Lower lobe of right lung (tissue), 2 donors: ENCODE measurements at regions not wholly inside any gene's neighbourhood (a gene's known extent, or its start where the extent isn't known, plus 50 kb on each side); places are given as distances from the start of the nearest gene placed in this dataset.
A peak's percentile ranks its signal among the peaks of the same experiment; 100 is the strongest.

ENCODE experiments used
- ATAC-seq, 2 donors: fragments of 200-7000 bp; cut with Tn5 transposase; one replicate each; pipeline ENCODE4 v1.9.1; 2020 to 2022; ENCODE audit warnings: mild to moderate bottlenecking in 2 of 2, moderate library complexity in 2 of 2
- DNase-seq: peaks from one replicate; pipeline ENCODE4 v3.0.0-alpha.2; 2020
- H3K27ac ChIP-seq: fragments of 200-600 bp; one replicate; pipeline ENCODE4 v1.8.0; 2022
- H3K27me3 ChIP-seq: fragments of 200-600 bp; one replicate; pipeline ENCODE4 v1.8.0; 2022; ENCODE audit warnings: low read depth
- H3K36me3 ChIP-seq: fragments of 200-600 bp; one replicate; pipeline ENCODE4 v1.8.0; 2022; ENCODE audit warnings: mild to moderate bottlenecking
- H3K4me1 ChIP-seq: fragments of 200-600 bp; one replicate; pipeline ENCODE4 v1.8.0; 2022
- H3K4me3 ChIP-seq: fragments of 200-600 bp; one replicate; pipeline ENCODE4 v1.8.0; 2022; ENCODE audit warnings: mild to moderate bottlenecking
- H3K9me3 ChIP-seq: fragments of 200-600 bp; one replicate; pipeline ENCODE4 v1.8.0; 2022
- intact Hi-C: fragments of 100-400 bp; cut with DNase I; formaldehyde crosslinking; loops from one replicate; pipeline ENCODE4 v1.11.0; 2022
- TF ChIP-seq, protein P1 (sequence below): fragments of 200-600 bp; IDR thresholded peaks from one replicate; pipeline ENCODE4 v1.8.0; 2022; ENCODE audit warnings: antibody characterized with exemption, mild to moderate bottlenecking
- donor health status: DM: no; HTN: yes; CAD: no; lungs with severe emphysema.

DNA sequence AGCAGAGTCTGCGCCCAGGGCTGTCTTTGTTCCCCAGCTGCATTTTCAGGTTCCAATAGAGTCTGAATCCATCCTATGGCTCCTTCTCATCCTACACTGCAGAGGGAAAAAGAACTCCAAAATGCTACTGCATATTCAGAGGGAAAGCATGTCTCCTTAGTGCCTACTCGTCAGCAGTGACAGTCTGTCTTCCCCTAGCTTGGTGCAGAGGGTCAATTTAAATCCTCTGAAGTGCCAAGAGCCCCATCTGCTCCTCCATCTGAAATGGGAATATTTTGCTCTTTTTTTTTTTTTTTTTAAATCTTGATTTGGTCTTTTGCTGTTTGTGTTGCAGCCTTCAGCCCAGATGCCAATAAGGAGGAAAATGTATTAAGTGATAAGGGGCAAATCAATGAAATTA lies 199.3 kb downstream of the RNF144A start:
- Histone ChIP-seq H3K4me3 (no peak overlapping the region), H3K27ac (no peak overlapping the region), H3K4me1 (no peaks in the 10 kb centered on the region), H3K36me3 (no peaks in the 10 kb centered on the region), H3K27me3 (no peaks in the 10 kb centered on the region), H3K9me3 (no peaks in the 10 kb centered on the region)
- DNase-seq (no peak), ATAC-seq (no peak)
- TF ChIP-seq, protein P1, sequence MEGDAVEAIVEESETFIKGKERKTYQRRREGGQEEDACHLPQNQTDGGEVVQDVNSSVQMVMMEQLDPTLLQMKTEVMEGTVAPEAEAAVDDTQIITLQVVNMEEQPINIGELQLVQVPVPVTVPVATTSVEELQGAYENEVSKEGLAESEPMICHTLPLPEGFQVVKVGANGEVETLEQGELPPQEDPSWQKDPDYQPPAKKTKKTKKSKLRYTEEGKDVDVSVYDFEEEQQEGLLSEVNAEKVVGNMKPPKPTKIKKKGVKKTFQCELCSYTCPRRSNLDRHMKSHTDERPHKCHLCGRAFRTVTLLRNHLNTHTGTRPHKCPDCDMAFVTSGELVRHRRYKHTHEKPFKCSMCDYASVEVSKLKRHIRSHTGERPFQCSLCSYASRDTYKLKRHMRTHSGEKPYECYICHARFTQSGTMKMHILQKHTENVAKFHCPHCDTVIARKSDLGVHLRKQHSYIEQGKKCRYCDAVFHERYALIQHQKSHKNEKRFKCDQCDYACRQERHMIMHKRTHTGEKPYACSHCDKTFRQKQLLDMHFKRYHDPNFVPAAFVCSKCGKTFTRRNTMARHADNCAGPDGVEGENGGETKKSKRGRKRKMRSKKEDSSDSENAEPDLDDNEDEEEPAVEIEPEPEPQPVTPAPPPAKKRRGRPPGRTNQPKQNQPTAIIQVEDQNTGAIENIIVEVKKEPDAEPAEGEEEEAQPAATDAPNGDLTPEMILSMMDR, result no peak
- intact Hi-C loops, result no loop called here

DNA sequence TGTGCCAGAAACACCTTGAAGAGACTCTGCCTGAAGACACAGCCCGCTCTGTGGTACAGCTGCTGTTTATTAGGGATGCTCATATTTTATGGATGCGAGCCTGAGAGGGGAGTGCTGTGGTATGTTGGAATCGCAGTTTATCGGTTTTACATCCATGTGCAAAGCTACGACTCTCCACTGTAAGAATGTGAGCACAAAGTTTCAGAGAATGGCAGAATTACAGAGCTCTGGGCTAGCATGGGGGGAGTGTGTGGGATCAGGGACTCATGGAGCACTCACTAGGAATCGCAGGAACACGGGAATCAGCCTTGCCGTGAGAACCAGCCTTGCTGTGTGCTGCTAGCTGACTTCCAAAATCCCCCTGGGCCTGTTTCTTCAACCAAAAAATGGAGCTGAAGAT lies 199.9 kb downstream of the RNF144A start:
- intact Hi-C loops, result no loop called here
- H3K36me3 ChIP-seq, result no peaks in the 10 kb centered on the region
- no peaks in the 10 kb centered on the region for H3K9me3 ChIP-seq
- TF ChIP-seq, protein P1, result no peak
- no peak overlapping the region for H3K27ac ChIP-seq
- no peak overlapping the region for H3K4me3 ChIP-seq
- ATAC-seq, result no peak
- no peaks in the 10 kb centered on the region for H3K4me1 ChIP-seq
- no peak for DNase-seq
- H3K27me3 ChIP-seq, result no peaks in the 10 kb centered on the region

DNA sequence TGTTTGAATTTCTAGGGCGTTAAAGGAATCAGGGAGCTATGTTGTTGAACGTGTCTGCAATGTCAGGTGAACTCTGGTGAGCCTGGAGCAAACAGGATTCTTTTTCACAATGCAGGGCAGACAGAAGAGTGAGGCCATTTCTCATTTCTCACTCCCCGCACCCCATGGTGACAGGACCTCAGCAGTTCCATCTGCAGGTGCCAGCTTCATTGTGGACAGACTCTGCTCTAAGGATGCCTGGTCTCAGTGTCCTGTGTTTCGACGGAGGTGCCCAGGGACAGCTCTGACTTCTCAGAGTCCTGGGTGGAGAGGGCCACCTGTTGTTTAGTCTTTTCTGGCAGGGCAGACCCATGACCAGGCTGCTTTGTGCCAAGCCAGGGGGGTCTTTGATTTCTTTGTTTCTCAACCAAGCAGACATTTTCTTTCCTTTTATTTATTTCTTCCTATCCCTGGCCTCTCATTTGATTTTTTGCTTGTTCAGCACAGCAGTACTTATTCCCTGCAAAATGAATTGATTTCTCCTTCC lies 201.5 kb downstream of the RNF144A start:
- Histone ChIP-seq H3K36me3 (no peaks in the 10 kb centered on the region), H3K4me3 (no peak overlapping the region), H3K27me3 (no peaks in the 10 kb centered on the region), H3K4me1 (no peaks in the 10 kb centered on the region), H3K27ac (no peak overlapping the region), H3K9me3 (no peaks in the 10 kb centered on the region)
- intact Hi-C loops, result no loop called here
- TF ChIP-seq, protein P1, result no peak
- ATAC-seq (no peak), DNase-seq (no peak)

DNA sequence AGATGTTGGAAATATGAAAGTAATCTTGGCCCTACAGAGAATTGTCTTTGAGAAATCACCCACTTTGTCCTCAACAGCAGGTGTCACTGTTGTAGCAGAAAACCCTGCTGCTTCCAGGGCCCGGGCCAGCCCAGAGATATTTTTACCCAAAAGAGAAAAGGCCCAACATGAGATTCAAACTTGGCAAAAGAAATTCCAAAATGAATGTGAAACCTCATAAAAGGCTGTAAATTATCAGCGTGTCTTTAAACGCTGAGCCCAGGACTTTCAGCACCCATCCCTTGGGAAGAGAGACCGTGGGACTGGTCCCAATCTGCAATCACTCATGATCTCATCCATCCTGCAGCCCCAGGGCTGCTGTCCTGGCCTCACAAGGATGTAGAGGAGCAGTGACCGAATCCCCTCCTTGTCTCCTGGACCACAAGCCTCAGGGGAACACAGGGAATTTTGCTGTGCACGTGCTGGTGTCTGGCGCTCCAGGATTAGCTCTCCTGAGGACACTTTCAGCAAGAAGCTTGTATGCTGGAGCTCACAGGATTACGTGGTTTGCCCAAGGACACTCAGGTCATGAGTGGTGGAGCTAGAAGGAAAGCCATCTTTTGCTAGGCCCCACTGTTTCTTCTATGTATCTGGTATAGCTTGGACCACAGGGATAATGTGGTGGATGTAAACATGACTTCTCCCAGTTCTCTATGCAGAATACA lies 202.1 kb downstream of the RNF144A start:
- no peaks in the 10 kb centered on the region for H3K27me3 ChIP-seq
- H3K4me1 ChIP-seq, result no peaks in the 10 kb centered on the region
- no peaks in the 10 kb centered on the region for H3K36me3 ChIP-seq
- TF ChIP-seq, protein P1, result peak; percentile 31
- intact Hi-C loops, result no loop called here
- DNase-seq, result no peak
- no peak overlapping the region for H3K27ac ChIP-seq
- no peak for ATAC-seq
- no peak overlapping the region for H3K4me3 ChIP-seq
- H3K9me3 ChIP-seq, result no peaks in the 10 kb centered on the region

DNA sequence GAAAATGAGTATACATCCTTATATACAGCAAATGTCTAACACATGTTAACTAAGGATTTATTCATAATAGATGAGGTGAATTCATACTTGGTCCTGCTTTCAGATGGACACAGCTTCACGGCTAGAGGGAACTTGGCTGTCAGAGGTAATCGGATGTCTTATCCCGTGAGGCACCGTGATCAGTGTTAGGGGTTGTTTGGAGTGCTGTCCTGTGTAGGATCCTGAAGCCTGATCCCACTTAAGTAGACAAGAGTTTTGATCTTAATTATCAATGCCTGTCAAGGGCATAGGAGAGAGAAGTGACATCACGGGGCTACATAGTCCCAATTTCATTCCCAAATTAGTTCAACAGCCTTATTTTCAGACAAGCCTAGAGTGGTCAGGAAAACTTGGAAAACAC lies 204.6 kb downstream of the RNF144A start:
- no peaks in the 10 kb centered on the region for H3K27me3 ChIP-seq
- H3K36me3 ChIP-seq, result no peaks in the 10 kb centered on the region
- intact Hi-C loops, result no loop called here
- TF ChIP-seq, protein P1, result no peak
- no peak for DNase-seq
- no peak overlapping the region for H3K27ac ChIP-seq
- H3K4me3 ChIP-seq, result no peak overlapping the region
- H3K9me3 ChIP-seq, result no peaks in the 10 kb centered on the region
- no peak for ATAC-seq
- H3K4me1 ChIP-seq, result no peaks in the 10 kb centered on the region
